GM23338 (cell line): ENCODE measurements at regions not wholly inside any gene's neighbourhood (a gene's known extent, or its start where the extent isn't known, plus 50 kb on each side); places are given as distances from the start of the nearest gene placed in this dataset.

Experiments used
- ATAC-seq: fragments of 200-7000 bp; cut with Tn5 transposase; 3 replicates; pipeline ENCODE4 v1.9.1; 2020
- DNase-seq: peaks from one replicate; pipeline ENCODE4 v3.0.0-alpha.2; 2015; ENCODE audit warnings: low spot score
- H2AFZ ChIP-seq: fragments of 200-600 bp; sonication (generic); 2 replicates; pipeline ENCODE4 v1.8.0; 2016; ENCODE audit warnings: antibody characterized with exemption, mild to moderate bottlenecking, moderate library complexity
- H3F3A ChIP-seq: fragments of 200-600 bp; sonication (generic); replicated peaks from 2 replicates; pipeline ENCODE4 v1.8.0; 2017; ENCODE audit warnings: antibody characterized with exemption, mixed run types, low read depth
- H3K27ac ChIP-seq: fragments of 200-600 bp; sonication (generic); 2 replicates; pipeline ENCODE4 v1.6.1; 2016; ENCODE audit warnings: low read depth
- H3K27me3 ChIP-seq: fragments of 200-600 bp; sonication (generic); 2 replicates; pipeline ENCODE4 v1.8.0; 2016; ENCODE audit warnings: mild to moderate bottlenecking, mixed run types, moderate library complexity; ENCODE audit not compliant: insufficient read depth
- H3K36me3 ChIP-seq: fragments of 200-600 bp; sonication (generic); 2 replicates; pipeline ENCODE4 v1.8.0; 2016; ENCODE audit warnings: mild to moderate bottlenecking; ENCODE audit not compliant: insufficient read depth
- H3K4me1 ChIP-seq: fragments of 200-600 bp; sonication (generic); 2 replicates; pipeline ENCODE4 v1.8.0; 2016; ENCODE audit warnings: mild to moderate bottlenecking, moderate library complexity; ENCODE audit not compliant: insufficient read depth
- H3K4me2 ChIP-seq: fragments of 200-600 bp; sonication (generic); 2 replicates; pipeline ENCODE4 v1.7.1; 2017; ENCODE audit warnings: mixed run types
- H3K4me3 ChIP-seq: fragments of 200-600 bp; sonication (generic); 2 replicates; pipeline ENCODE4 v1.6.1; 2016; ENCODE audit warnings: mixed run types
- H3K79me2 ChIP-seq: fragments of 200-600 bp; sonication (generic); replicated peaks from 2 replicates; pipeline ENCODE4 v1.8.0; 2017; ENCODE audit warnings: mild to moderate bottlenecking; ENCODE audit not compliant: insufficient read depth
- H3K9me2 ChIP-seq: fragments of 200-600 bp; sonication (generic); 2 replicates; pipeline ENCODE4 v1.8.0; 2017; ENCODE audit not compliant: insufficient read depth
- H4K20me1 ChIP-seq: fragments of 200-600 bp; sonication (generic); replicated peaks from 2 replicates; pipeline ENCODE4 v1.8.0; 2017; ENCODE audit warnings: mild to moderate bottlenecking; ENCODE audit not compliant: insufficient read depth
- H3K27ac Mint-ChIP-seq: 2 replicates; pipeline ENCODE4 v1.8.0; 2020; ENCODE audit warnings: inconsistent platforms, mild to moderate bottlenecking, moderate library complexity, mixed read lengths
- H3K27me3 Mint-ChIP-seq: 3 replicates; pipeline ENCODE4 v1.8.0; 2022; ENCODE audit warnings: low read depth, mild to moderate bottlenecking, moderate library complexity, mixed read lengths, inconsistent platforms; ENCODE audit not compliant: insufficient read depth, poor library complexity
- H3K36me3 Mint-ChIP-seq: 3 replicates; pipeline ENCODE4 v1.8.0; 2021; ENCODE audit warnings: low read depth, mild to moderate bottlenecking, inconsistent platforms, moderate library complexity, mixed read lengths
- H3K4me1 Mint-ChIP-seq: 3 replicates; pipeline ENCODE4 v1.8.0; 2020; ENCODE audit warnings: mild to moderate bottlenecking, inconsistent platforms, mixed read lengths
- H3K4me3 Mint-ChIP-seq: 3 replicates; pipeline ENCODE4 v1.8.0; 2021; ENCODE audit warnings: moderate library complexity, mild to moderate bottlenecking, inconsistent platforms, mixed read lengths
- H3K9me3 Mint-ChIP-seq: 3 replicates; pipeline ENCODE4 v1.8.0; 2020; ENCODE audit warnings: moderate library complexity, mild to moderate bottlenecking, inconsistent platforms, mixed read lengths
- EZH2phosphoT487 ChIP-seq: fragments of 200-600 bp; sonication (generic); IDR thresholded peaks from one replicate; pipeline ENCODE4 v1.8.1; 2018; ENCODE audit warnings: antibody characterized with exemption; ENCODE audit not compliant: unreplicated experiment
- JUNB ChIP-seq: IDR thresholded peaks from one replicate; pipeline ENCODE4 v1.6.1; 2016; ENCODE audit warnings: antibody characterized with exemption; ENCODE audit not compliant: unreplicated experiment
- NANOG ChIP-seq: IDR thresholded peaks from 2 replicates; pipeline ENCODE4 v1.6.1; 2016; ENCODE audit warnings: antibody characterized with exemption, borderline replicate concordance
- POLR2AphosphoS5 ChIP-seq: IDR thresholded peaks from 2 replicates; pipeline ENCODE4 v1.6.1; 2016; ENCODE audit warnings: antibody characterized with exemption, low read depth
- TF ChIP-seq, protein P1 (sequence below): IDR thresholded peaks from 2 replicates; pipeline ENCODE4 v1.6.1; 2016; ENCODE audit warnings: antibody characterized with exemption
- TF ChIP-seq, protein P2 (sequence below): fragments of 250-450 bp; sonication (Bioruptor Pico); IDR thresholded peaks from 2 replicates; pipeline ENCODE4 v1.5.0; 2020; ENCODE audit warnings: mild to moderate bottlenecking, moderate library complexity

DNA sequence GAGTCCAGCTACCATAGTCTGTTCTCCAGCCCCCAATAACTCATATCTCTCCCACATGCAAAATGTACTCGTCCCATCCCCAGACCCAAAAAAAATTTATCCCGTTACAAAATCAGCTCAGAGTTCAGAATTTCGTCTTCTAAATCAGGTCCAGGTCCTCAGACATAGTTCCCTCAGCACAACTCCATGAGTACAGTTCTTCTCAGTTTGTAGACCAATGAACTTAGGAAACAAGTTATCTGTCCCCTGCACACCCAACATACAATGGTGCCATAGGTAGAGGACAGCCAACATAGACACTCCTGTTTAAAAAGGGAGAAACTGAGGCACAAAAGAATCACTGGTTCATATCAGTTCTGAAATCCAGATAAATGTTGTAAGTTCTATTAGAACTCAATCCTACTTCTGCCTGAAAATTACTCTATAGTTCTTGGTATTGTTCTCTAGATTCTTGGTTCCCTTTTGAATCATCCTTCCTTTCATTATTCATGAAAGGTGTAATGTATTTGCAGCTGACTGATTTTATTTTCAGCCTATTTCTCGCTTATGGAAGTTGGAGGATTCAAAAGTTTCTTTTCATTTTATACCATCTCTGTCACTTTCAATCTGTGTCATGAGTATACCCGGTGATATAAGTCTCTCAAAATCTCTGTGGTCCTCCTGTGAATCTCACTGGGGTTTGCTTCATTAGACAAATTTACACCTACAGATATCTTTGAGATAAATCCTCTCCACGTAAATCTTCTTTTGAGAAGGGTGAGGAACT, 75.8 kb upstream of the TSPAN2 start (continued):
- TF ChIP-seq, protein P1, sequence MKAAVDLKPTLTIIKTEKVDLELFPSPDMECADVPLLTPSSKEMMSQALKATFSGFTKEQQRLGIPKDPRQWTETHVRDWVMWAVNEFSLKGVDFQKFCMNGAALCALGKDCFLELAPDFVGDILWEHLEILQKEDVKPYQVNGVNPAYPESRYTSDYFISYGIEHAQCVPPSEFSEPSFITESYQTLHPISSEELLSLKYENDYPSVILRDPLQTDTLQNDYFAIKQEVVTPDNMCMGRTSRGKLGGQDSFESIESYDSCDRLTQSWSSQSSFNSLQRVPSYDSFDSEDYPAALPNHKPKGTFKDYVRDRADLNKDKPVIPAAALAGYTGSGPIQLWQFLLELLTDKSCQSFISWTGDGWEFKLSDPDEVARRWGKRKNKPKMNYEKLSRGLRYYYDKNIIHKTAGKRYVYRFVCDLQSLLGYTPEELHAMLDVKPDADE, result no peak
- TF ChIP-seq POLR2AphosphoS5 (no peak), JUNB (no peak), NANOG (no peak)

DNA sequence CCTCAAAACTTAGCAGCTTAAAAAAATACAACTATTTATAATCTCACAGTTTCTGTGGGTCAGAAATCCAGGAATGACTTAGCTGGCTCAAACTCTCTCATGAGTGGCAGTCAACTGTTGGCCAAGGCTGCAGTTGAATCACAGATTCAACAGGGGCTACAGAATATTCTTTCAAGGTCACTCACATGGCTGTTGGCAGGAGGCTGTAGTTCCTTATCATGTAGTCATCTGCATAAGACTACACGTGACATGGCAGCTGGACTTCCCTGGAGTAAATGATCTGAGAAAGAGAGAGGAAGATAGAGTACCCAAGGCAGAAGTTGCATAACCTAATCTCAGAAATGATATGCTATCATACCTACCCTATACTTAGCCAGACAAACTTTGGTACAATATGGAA, 75.2 kb upstream of the TSPAN2 start:
- no peaks in the 10 kb centered on the region for H3K36me3 ChIP-seq
- Mint-ChIP-seq H3K36me3 (no peaks in the 10 kb centered on the region), H3K9me3 (no peaks in the 10 kb centered on the region), H3K27ac (no peak overlapping the region), H3K4me3 (no peak overlapping the region), H3K27me3 (no peaks in the 10 kb centered on the region), H3K4me1 (no peaks in the 10 kb centered on the region)
- no peak for ATAC-seq
- TF ChIP-seq, protein P2, sequence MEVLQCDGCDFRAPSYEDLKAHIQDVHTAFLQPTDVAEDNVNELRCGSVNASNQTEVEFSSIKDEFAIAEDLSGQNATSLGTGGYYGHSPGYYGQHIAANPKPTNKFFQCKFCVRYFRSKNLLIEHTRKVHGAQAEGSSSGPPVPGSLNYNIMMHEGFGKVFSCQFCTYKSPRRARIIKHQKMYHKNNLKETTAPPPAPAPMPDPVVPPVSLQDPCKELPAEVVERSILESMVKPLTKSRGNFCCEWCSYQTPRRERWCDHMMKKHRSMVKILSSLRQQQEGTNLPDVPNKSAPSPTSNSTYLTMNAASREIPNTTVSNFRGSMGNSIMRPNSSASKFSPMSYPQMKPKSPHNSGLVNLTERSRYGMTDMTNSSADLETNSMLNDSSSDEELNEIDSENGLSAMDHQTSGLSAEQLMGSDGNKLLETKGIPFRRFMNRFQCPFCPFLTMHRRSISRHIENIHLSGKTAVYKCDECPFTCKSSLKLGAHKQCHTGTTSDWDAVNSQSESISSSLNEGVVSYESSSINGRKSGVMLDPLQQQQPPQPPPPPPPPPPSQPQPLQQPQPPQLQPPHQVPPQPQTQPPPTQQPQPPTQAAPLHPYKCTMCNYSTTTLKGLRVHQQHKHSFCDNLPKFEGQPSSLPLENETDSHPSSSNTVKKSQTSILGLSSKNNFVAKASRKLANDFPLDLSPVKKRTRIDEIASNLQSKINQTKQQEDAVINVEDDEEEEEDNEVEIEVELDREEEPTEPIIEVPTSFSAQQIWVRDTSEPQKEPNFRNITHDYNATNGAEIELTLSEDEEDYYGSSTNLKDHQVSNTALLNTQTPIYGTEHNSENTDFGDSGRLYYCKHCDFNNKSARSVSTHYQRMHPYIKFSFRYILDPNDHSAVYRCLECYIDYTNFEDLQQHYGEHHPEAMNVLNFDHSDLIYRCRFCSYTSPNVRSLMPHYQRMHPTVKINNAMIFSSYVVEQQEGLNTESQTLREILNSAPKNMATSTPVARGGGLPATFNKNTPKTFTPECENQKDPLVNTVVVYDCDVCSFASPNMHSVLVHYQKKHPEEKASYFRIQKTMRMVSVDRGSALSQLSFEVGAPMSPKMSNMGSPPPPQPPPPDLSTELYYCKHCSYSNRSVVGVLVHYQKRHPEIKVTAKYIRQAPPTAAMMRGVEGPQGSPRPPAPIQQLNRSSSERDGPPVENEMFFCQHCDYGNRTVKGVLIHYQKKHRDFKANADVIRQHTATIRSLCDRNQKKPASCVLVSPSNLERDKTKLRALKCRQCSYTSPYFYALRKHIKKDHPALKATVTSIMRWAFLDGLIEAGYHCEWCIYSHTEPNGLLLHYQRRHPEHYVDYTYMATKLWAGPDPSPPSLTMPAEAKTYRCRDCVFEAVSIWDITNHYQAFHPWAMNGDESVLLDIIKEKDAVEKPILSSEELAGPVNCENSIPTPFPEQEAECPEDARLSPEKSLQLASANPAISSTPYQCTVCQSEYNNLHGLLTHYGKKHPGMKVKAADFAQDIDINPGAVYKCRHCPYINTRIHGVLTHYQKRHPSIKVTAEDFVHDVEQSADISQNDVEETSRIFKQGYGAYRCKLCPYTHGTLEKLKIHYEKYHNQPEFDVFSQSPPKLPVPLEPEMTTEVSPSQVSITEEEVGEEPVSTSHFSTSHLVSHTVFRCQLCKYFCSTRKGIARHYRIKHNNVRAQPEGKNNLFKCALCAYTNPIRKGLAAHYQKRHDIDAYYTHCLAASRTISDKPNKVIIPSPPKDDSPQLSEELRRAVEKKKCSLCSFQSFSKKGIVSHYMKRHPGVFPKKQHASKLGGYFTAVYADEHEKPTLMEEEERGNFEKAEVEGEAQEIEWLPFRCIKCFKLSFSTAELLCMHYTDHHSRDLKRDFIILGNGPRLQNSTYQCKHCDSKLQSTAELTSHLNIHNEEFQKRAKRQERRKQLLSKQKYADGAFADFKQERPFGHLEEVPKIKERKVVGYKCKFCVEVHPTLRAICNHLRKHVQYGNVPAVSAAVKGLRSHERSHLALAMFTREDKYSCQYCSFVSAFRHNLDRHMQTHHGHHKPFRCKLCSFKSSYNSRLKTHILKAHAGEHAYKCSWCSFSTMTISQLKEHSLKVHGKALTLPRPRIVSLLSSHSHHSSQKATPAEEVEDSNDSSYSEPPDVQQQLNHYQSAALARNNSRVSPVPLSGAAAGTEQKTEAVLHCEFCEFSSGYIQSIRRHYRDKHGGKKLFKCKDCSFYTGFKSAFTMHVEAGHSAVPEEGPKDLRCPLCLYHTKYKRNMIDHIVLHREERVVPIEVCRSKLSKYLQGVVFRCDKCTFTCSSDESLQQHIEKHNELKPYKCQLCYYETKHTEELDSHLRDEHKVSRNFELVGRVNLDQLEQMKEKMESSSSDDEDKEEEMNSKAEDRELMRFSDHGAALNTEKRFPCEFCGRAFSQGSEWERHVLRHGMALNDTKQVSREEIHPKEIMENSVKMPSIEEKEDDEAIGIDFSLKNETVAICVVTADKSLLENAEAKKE (CRISPR knock-in tag), result no peak
- TF ChIP-seq EZH2phosphoT487, result no peak
- no peak overlapping the region for H3K4me2 ChIP-seq
- H3K79me2 ChIP-seq, result no peaks in the 10 kb centered on the region
- no peak overlapping the region for H2AFZ ChIP-seq
- H3K27me3 ChIP-seq, result no peaks in the 10 kb centered on the region
- 0 out of 2 replicates have a peak, but pooled peaks cover 3% of the 10 kb centered on the region for H3K9me2 ChIP-seq
- DNase-seq, result no peak
- no peaks in the 10 kb centered on the region for H4K20me1 ChIP-seq
- H3F3A ChIP-seq, result no peaks in the 10 kb centered on the region
- H3K4me3 ChIP-seq, result no peak overlapping the region
- H3K4me1 ChIP-seq, result no peaks in the 10 kb centered on the region
- no peak overlapping the region for H3K27ac ChIP-seq
